CD8-positive, alpha-beta memory T cell (primary cell): ENCODE measurements at regions not wholly inside any gene's neighbourhood (a gene's known extent, or its start where the extent isn't known, plus 50 kb on each side); places are given as distances from the start of the nearest gene placed in this dataset.

Experiments used
- CTCF ChIA-PET: fragments of 350-600 bp; sonication (Branson Sonifier 250); formaldehyde crosslinking; loops from one replicate; lab custom pipeline; 2021; ENCODE audit warnings: antibody characterized with exemption; lab: Charles Lee
- POLR2A ChIA-PET: fragments of 350-600 bp; sonication (Branson Sonifier 250); formaldehyde crosslinking; loops from one replicate; lab custom pipeline; 2021; ENCODE audit warnings: antibody characterized with exemption; lab: Charles Lee
- DNase-seq, 5 donors: peaks; one replicate each; pipeline versions ENCODE4 v3.0.0 to v3.0.0-alpha.2; 2020 to 2022; ENCODE audit warnings: mixed read lengths in 1 of 5
- H3K27ac ChIP-seq: one replicate; pipeline ENCODE4 v1.7.0; 2013; ENCODE audit warnings: low read depth, mild to moderate bottlenecking, low read length, moderate library complexity
- H3K27me3 ChIP-seq: 2 replicates; pipeline ENCODE4 v1.7.0; 2013; ENCODE audit warnings: low read length, mild to moderate bottlenecking; ENCODE audit not compliant: insufficient read depth, poor library complexity, severe bottlenecking
- H3K36me3 ChIP-seq: 2 replicates; pipeline ENCODE4 v1.7.0; 2013; ENCODE audit warnings: mild to moderate bottlenecking, low read length, moderate library complexity; ENCODE audit not compliant: insufficient read depth
- H3K4me1 ChIP-seq: 2 replicates; pipeline ENCODE4 v1.7.0; 2013; ENCODE audit warnings: mild to moderate bottlenecking, low read length, moderate library complexity; ENCODE audit not compliant: insufficient read depth
- H3K4me3 ChIP-seq: 2 replicates; pipeline ENCODE4 v1.7.0; 2013; ENCODE audit warnings: mild to moderate bottlenecking, low read length
- H3K9me3 ChIP-seq: 2 replicates; pipeline ENCODE4 v1.7.0; 2013; ENCODE audit warnings: mild to moderate bottlenecking, low read length
- H3K27ac Mint-ChIP-seq, 8 donors: one replicate each; pipeline ENCODE4 v1.8.0; 2020 to 2021; ENCODE audit warnings: mixed read lengths in 8 of 8, mild to moderate bottlenecking in 6 of 8, inconsistent platforms in 3 of 8, moderate library complexity in 3 of 8
- H3K27me3 Mint-ChIP-seq, 2 donors: one replicate each; pipeline ENCODE4 v1.8.0; 2020 to 2021; ENCODE audit warnings: mixed read lengths in 2 of 2, mild to moderate bottlenecking in 1 of 2, moderate library complexity in 1 of 2
- H3K36me3 Mint-ChIP-seq, 3 donors: one replicate each; pipeline ENCODE4 v1.8.0; 2020 to 2021; ENCODE audit warnings: mixed read lengths in 3 of 3, inconsistent platforms in 1 of 3, mild to moderate bottlenecking in 1 of 3
- H3K4me1 Mint-ChIP-seq, 3 donors: one replicate each; pipeline ENCODE4 v1.8.0; 2020 to 2021; ENCODE audit warnings: mixed read lengths in 3 of 3, inconsistent platforms in 1 of 3, mild to moderate bottlenecking in 1 of 3
- H3K4me3 Mint-ChIP-seq, 7 donors: one replicate each; pipeline ENCODE4 v1.8.0; 2020 to 2021; ENCODE audit warnings: mixed read lengths in 7 of 7, mild to moderate bottlenecking in 6 of 7, moderate library complexity in 4 of 7, inconsistent platforms in 2 of 7
- H3K9me3 Mint-ChIP-seq, 5 donors: one replicate each; pipeline ENCODE4 v1.8.0; 2020 to 2022; ENCODE audit warnings: mixed read lengths in 5 of 5, mild to moderate bottlenecking in 3 of 5, moderate library complexity in 2 of 5, inconsistent platforms in 1 of 5

- ChIA-PET POLR2A (no interaction called here), CTCF (no interaction called here)
- no peak for DNase-seq
- H3K4me3 Mint-ChIP-seq = no peak overlapping the region
- no peaks in the 10 kb centered on the region for H3K36me3 ChIP-seq
- H3K27me3 ChIP-seq = no peaks in the 10 kb centered on the region
- peaks cover 0 to 1% of the 10 kb centered on the region in 2 donors for H3K27me3 Mint-ChIP-seq
- H3K9me3 Mint-ChIP-seq = peaks cover 3 to 23% (median 10%) of the 10 kb centered on the region in 5 donors
- no peak overlapping the region for H3K27ac ChIP-seq
- no peaks in the 10 kb centered on the region for H3K9me3 ChIP-seq
- H3K27ac Mint-ChIP-seq = no peak overlapping the region
- no peaks in the 10 kb centered on the region for H3K4me1 ChIP-seq
- H3K4me3 ChIP-seq = no peak overlapping the region
- H3K4me1 Mint-ChIP-seq = no peaks in the 10 kb centered on the region
- no peaks in the 10 kb centered on the region for H3K36me3 Mint-ChIP-seq
Observed at GRCh38 chr2:140057928-140058327, 1277.7 kb upstream of the NXPH2 start.

GRCh38 chr2:140041811-140042210 is 1261.6 kb upstream of the NXPH2 start:
- no peaks in the 10 kb centered on the region for H3K4me1 Mint-ChIP-seq
- no peaks in the 10 kb centered on the region for H3K4me1 ChIP-seq
- H3K36me3 ChIP-seq = no peaks in the 10 kb centered on the region
- no peaks in the 10 kb centered on the region for H3K9me3 ChIP-seq
- peaks cover 0 to 1% (median 0%) of the 10 kb centered on the region in 3 donors for H3K36me3 Mint-ChIP-seq
- DNase-seq = no peak
- ChIA-PET POLR2A (no interaction called here), CTCF (no interaction called here)
- peaks cover 0 to 1% of the 10 kb centered on the region in 2 donors for H3K27me3 Mint-ChIP-seq
- H3K4me3 ChIP-seq = no peak overlapping the region
- peaks cover 6 to 46% (median 13%) of the 10 kb centered on the region in 5 donors for H3K9me3 Mint-ChIP-seq
- no peak overlapping the region for H3K27ac ChIP-seq
- no peak overlapping the region for H3K4me3 Mint-ChIP-seq
- no peaks in the 10 kb centered on the region for H3K27me3 ChIP-seq
- H3K27ac Mint-ChIP-seq = no peak overlapping the region

DNA sequence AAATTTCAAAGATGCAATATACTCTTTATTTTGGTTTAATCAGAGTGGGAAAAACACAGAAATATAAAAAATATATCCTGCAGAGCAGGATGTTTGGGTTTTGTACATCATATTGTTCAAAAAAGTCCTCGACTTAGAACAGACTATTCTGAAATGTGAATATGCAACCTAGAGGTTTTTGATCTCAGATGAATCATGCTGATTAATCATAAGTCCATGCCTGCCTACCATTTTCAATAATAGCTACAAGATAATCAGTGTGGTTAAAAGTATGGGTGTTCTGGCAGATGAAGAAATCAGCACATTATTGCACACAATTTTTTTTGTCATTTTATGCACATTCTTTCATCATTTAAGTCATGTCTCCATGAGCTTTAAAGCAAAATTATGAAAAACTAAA is 1261.0 kb upstream of the NXPH2 start:
- no peaks in the 10 kb centered on the region for H3K4me1 Mint-ChIP-seq

GRCh38 chr2:140033638-140034037 is 1253.4 kb upstream of the NXPH2 start:
- Mint-ChIP-seq H3K4me3 (no peak overlapping the region), H3K27me3 (no peaks in the 10 kb centered on the region), H3K36me3 (no peaks in the 10 kb centered on the region), H3K9me3 (peaks cover 2 to 45% (median 10%) of the 10 kb centered on the region in 5 donors), H3K4me1 (no peaks in the 10 kb centered on the region), H3K27ac (no peak overlapping the region)
- ChIA-PET CTCF (no interaction called here), POLR2A (no interaction called here)
- Histone ChIP-seq H3K4me1 (no peaks in the 10 kb centered on the region), H3K4me3 (no peak overlapping the region), H3K27ac (no peak overlapping the region), H3K9me3 (no peaks in the 10 kb centered on the region), H3K36me3 (no peaks in the 10 kb centered on the region), H3K27me3 (no peaks in the 10 kb centered on the region)
- no peak for DNase-seq

More for the DNA sequence above, 1261.0 kb upstream of the NXPH2 start:
- no peaks in the 10 kb centered on the region for H3K27me3 ChIP-seq
- no peaks in the 10 kb centered on the region for H3K9me3 ChIP-seq
- ChIA-PET POLR2A (no interaction called here), CTCF (no interaction called here)
- H3K4me1 ChIP-seq = no peaks in the 10 kb centered on the region
- no peak overlapping the region for H3K27ac ChIP-seq
- peaks cover 0 to 1% of the 10 kb centered on the region in 2 donors for H3K27me3 Mint-ChIP-seq
- no peak overlapping the region for H3K27ac Mint-ChIP-seq
- no peak for DNase-seq
- peaks cover 0 to 1% (median 0%) of the 10 kb centered on the region in 3 donors for H3K36me3 Mint-ChIP-seq
- no peak overlapping the region for H3K4me3 ChIP-seq
- H3K9me3 Mint-ChIP-seq = peaks cover 6 to 49% (median 14%) of the 10 kb centered on the region in 5 donors
- no peak overlapping the region for H3K4me3 Mint-ChIP-seq
- no peaks in the 10 kb centered on the region for H3K36me3 ChIP-seq

DNA sequence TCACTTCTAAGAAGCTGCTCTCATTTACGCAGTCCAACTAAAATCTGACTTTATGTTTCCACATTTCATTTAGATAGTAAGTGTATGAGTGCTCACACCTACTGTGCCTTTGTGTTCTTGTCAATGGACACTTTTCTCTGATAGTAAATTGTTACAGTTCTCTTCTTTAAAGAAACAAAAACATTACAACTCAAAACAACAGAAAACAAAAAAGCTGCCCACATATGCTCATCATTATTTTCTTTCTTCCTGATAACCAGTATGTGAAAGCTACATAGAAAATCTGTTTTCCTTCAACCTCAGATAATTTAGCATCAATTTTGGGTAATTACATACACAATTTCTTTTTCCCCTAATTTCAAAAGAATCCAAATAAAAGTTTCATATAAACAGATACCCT is 1247.8 kb upstream of the NXPH2 start:
- peaks cover 5 to 33% (median 11%) of the 10 kb centered on the region in 5 donors for H3K9me3 Mint-ChIP-seq
- H3K4me3 ChIP-seq = no peak overlapping the region
- POLR2A ChIA-PET = no interaction called here
- H3K27me3 Mint-ChIP-seq = no peaks in the 10 kb centered on the region
- H3K9me3 ChIP-seq = no peaks in the 10 kb centered on the region
- no peaks in the 10 kb centered on the region for H3K36me3 Mint-ChIP-seq
- no peaks in the 10 kb centered on the region for H3K4me1 Mint-ChIP-seq
- no peak overlapping the region for H3K27ac Mint-ChIP-seq
- no peaks in the 10 kb centered on the region for H3K27me3 ChIP-seq
- no peaks in the 10 kb centered on the region for H3K4me1 ChIP-seq
- H3K4me3 Mint-ChIP-seq = no peak overlapping the region
- H3K36me3 ChIP-seq = no peaks in the 10 kb centered on the region
- CTCF ChIA-PET = no interaction called here
- H3K27ac ChIP-seq = no peak overlapping the region
- no peak for DNase-seq

- H3K4me3 ChIP-seq = no peak overlapping the region
- no peak overlapping the region for H3K27ac ChIP-seq
- no peaks in the 10 kb centered on the region for H3K9me3 ChIP-seq
- Mint-ChIP-seq H3K4me1 (no peaks in the 10 kb centered on the region), H3K27me3 (no peaks in the 10 kb centered on the region), H3K4me3 (no peak overlapping the region), H3K36me3 (no peaks in the 10 kb centered on the region), H3K27ac (no peak overlapping the region), H3K9me3 (peaks cover 5 to 31% (median 11%) of the 10 kb centered on the region in 5 donors)
- no peaks in the 10 kb centered on the region for H3K4me1 ChIP-seq
- CTCF ChIA-PET = no interaction called here
- no peaks in the 10 kb centered on the region for H3K27me3 ChIP-seq
- POLR2A ChIA-PET = no interaction called here
- H3K36me3 ChIP-seq = no peaks in the 10 kb centered on the region
- no peak for DNase-seq
Observed at GRCh38 chr2:140027320-140027719, 1247.1 kb upstream of the NXPH2 start.

DNA sequence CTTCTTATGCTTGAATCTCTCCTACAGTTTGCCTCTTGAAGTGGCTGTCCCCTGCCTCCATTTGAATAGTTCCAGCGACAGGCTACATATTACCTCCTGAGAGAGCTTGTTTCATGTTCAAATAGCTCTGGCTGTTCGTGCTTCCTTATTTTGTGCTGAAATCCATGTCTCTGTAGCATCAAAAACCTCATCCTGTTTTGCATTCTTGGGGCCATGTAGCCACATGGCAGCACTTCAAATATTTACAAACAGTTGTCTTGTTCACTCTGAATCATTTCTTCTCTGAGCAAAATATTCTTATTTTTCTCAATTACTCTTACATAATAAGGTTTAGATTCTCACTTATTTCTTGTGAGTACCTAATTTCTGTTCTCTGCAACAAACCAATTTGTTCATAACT is 1243.1 kb upstream of the NXPH2 start:
- POLR2A ChIA-PET = no interaction called here
- no peaks in the 10 kb centered on the region for H3K4me1 ChIP-seq
- H3K4me3 ChIP-seq = no peak overlapping the region
- no peaks in the 10 kb centered on the region for H3K36me3 ChIP-seq
- H3K4me1 Mint-ChIP-seq = no peaks in the 10 kb centered on the region
- no peaks in the 10 kb centered on the region for H3K36me3 Mint-ChIP-seq
- no peak overlapping the region for H3K4me3 Mint-ChIP-seq
- H3K27ac ChIP-seq = no peak overlapping the region
- no peaks in the 10 kb centered on the region for H3K27me3 Mint-ChIP-seq
- peaks cover 5 to 32% (median 6%) of the 10 kb centered on the region in 5 donors for H3K9me3 Mint-ChIP-seq
- no peaks in the 10 kb centered on the region for H3K9me3 ChIP-seq
- CTCF ChIA-PET = no interaction called here
- no peak overlapping the region for H3K27ac Mint-ChIP-seq
- no peak for DNase-seq
- no peaks in the 10 kb centered on the region for H3K27me3 ChIP-seq

GRCh38 chr2:140018541-140018940 is 1238.4 kb upstream of the NXPH2 start:
- Mint-ChIP-seq H3K4me3 (no peak overlapping the region), H3K36me3 (no peaks in the 10 kb centered on the region), H3K27me3 (no peaks in the 10 kb centered on the region), H3K9me3 (peaks cover 5 to 24% (median 19%) of the 10 kb centered on the region in 5 donors), H3K4me1 (no peaks in the 10 kb centered on the region), H3K27ac (no peak overlapping the region)
- Histone ChIP-seq H3K36me3 (no peaks in the 10 kb centered on the region), H3K4me3 (no peak overlapping the region), H3K27ac (no peak overlapping the region), H3K4me1 (no peaks in the 10 kb centered on the region), H3K9me3 (no peaks in the 10 kb centered on the region), H3K27me3 (no peaks in the 10 kb centered on the region)
- ChIA-PET POLR2A (no interaction called here), CTCF (no interaction called here)
- no peak for DNase-seq

DNA sequence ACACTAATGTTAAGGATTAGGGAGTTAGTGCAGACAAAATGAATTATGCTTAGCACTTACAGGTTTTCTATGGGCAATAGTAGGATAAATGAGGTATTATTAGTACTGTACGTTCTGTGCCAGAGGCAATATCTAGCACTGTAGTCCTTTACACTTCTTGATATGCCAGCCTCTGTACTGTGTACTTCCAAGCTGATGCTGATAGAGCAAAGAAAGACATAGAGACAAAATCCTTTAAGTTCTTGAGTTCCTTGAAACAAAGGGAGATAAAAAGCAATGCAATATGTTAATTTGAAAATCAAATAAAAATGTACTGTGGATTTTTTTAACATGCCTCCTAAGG is 1234.0 kb upstream of the NXPH2 start:
- Histone ChIP-seq H3K27me3 (no peaks in the 10 kb centered on the region), H3K27ac (no peak overlapping the region), H3K36me3 (no peaks in the 10 kb centered on the region), H3K9me3 (no peaks in the 10 kb centered on the region), H3K4me1 (no peaks in the 10 kb centered on the region), H3K4me3 (no peak overlapping the region)
- no peak overlapping the region for H3K4me3 Mint-ChIP-seq
- POLR2A ChIA-PET = no interaction called here
- no peak for DNase-seq
- CTCF ChIA-PET = no interaction called here
- H3K27me3 Mint-ChIP-seq = peaks cover 0 to 3% of the 10 kb centered on the region in 2 donors
- H3K27ac Mint-ChIP-seq = no peak overlapping the region
- no peaks in the 10 kb centered on the region for H3K4me1 Mint-ChIP-seq
- no peaks in the 10 kb centered on the region for H3K36me3 Mint-ChIP-seq
- H3K9me3 Mint-ChIP-seq = peaks cover 5 to 24% (median 13%) of the 10 kb centered on the region in 5 donors
